ENCODE measurements at regions not wholly inside any gene's neighbourhood (a gene's known extent, or its start where the extent isn't known, plus 50 kb on each side); places are given as distances from the start of the nearest gene placed in this dataset.
"Not testable (repeated sequence)": the region's sequence is repeated elsewhere in the genome, so short reads cannot be mapped to it uniquely, and the experiment has no call there.

DNA sequence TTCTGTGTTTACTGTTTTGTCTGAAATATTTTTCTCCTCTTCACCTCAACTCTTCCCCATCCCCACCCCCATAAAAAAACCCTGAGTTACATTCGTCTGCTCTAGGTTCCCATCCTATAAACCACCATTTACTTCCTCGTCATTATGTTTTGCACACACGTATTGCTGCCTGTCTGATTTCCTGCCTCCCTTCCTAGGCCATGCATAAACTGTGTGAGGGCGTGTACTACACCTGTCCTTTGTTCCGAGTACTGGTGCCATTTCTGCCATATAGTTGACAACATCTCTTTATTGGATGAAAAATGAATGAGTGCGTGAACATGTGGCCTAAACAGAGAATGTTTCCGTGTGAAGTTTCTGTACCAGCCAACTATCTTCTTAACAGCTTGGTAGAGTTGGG, 258.5 kb upstream of the FAT1 start:
- no peak for DNase-seq

DNA sequence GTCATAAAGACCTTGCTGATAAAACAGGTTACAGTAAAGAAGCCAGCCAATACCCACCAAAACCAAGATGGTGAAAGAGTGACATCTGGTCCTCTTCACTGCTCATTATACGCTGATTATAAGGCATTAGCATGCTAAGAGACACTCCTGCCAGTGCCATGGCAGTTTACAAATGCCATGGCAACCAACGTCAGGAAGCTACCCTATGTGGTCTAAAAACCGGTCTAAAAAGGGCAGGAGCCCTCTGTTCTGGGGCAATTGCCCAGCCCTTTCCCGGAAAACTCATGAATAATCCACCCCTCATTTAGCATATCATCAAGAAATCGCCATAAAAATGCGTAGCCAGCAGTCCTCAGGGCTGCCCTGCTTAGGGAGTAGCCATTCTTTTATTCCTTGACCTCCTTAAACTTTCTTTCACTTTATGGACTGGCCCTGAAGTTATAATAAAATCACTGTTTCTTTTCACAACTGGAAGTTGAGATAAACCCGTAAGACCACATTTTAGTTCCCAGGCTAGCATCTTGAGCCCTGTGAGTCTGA, 260.5 kb upstream of the FAT1 start:
- DNase-seq: no peak

DNA sequence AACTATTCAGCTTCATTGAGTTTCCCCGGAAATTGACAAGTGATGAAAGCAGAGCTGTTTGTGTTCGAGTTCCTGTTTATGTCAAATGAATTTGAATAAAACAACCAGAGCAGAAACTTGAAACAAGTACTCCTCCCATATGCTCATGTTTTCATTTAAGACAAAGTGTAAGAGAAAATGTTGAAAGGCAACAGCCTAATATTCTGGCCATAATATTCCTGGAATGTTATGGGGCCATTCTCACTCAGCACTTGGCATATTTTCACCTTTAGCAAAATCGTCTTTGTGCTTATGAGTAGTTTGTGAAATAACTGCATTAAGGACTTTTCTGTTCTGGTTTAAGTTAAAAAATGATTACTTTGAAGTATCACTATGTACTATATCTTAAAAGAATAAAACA, 276.0 kb upstream of the FAT1 start:
- DNase-seq: peak; percentile 34

DNA sequence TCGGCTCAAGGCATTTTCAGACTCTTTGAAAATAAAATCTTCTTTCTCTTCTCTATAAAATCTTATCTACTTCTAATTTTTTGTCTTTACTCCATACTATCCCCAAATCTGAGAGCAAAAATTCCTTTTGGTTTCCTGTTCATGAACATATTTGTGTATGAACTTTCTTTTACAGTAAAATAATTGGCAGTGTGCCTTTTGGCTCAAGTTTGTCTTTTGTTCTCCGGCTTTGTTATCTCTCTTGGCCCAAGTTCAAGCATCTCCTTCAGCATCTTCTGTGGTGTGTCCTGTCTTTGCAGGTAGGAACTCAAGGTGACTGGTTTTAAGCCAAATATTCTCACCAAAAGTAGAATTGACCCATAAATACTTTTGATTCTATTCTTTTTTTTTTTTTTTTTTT, 276.6 kb upstream of the FAT1 start:
- no peak for DNase-seq

DNA sequence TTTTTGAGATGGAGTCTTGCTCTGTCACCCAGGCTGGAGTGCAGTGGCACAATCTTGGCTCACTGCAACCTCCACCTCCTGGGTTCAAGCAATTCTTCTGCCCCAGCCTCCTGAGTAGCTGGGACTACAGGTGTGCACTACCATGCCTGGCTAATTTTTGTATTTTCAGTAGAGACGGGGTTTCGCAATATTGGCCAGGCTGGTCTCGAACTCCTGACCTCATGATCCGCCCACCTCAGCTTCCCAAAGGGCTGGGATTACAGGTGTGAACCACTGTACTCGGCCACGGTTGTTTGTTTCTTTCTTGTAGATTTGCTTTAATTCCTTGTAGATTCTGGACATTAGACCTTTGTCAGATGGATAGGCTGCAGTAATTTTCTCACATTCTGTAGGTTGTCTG, 278.5 kb upstream of the FAT1 start:
- not testable (repeated sequence) for DNase-seq

DNA sequence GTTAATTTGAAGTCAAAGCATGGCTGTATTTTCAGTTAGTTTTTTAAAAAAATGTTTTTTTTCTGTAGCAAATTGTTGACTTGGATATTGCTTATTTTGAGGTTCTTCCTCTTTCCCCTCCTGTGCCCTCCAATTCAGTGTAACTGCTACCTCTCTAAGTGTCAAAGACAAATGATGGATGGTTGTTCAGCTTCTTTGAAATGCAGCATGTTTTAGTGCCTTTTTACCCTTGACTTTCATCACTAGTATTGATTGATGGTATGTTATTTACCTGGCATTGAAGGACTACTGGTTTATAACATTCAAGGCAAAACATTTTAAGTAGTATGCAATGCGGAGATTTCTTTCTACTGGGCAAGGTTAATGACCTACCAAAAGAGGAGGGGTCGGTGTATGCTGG, 281.0 kb upstream of the FAT1 start:
- no peak for DNase-seq

DNA sequence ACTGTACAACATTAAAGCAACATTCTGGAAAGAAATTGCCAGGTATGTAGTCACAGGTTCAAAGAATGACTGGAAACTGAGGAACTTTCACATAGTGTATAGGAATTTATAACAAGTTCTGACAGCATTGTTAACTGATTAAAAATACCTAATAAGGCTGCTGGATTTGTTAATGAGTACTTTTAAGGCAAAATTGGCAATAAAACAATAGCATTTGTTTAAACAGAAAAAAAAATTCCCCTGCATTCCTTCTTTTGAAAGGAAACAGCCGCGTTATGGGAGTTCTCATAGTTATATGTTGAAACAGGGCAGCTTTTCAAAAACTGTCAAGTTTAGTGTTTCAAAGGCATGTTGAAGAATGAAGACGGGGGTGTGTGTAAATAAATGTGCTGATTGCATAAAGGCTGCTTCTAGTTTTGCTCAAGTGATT, 282.5 kb upstream of the FAT1 start:
- DNase-seq: peak; percentile 55

DNA sequence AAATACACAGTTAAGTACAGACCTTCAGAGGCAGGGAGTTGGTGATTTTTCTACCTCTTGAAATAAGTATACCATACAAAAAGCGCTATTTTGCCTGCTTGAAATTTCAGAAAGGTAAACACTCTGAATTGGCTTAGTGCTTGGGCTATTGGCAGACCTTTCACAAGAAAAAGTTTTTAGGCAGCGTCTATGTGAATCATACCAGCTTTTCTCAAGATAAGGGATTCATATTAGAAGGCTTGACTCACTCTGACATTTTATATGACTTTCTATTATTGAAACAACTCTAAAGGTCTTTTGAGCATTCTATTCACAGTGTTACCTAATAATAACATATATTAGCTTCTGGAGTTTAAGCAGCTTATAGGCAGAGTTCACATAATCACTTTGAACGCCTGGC, 286.4 kb upstream of the FAT1 start:
- no peak for DNase-seq

DNA sequence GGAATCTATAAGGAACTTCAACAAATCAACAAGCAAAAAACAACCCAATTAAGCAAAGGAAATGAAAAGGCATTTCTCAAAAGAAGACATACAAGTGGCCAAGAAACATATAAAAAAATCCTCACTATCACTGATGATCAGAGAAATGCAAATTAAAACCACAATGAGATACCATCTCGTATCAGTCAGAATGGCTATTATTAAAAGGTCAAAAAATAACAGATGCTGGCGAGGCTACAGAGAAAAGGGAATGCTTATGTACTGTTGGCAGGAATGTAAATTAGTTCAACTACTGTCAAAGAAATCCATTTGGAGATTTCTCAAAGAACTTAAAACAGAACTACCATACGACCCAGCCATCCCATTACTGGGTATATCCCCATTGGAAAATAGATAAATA, 292.4 kb upstream of the FAT1 start:
- no peak for DNase-seq

DNA sequence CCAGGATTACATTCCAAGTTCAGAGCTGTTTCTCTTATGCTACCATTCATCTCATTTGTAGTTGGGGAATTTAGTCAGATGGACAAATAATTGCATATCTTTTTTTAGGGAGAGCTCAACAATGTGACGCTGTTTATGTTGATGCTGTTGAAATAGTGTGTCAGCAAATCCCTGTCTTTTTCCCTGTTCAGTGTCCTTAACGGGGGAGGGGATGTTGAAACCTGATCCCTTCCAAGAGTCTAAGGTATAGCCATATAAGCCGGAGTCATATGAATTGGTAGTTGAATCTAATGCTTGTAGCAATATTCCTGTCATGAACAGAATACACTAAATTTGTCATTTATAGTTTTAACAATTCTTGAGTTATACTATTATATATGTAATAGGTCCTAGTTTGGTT, 293.5 kb upstream of the FAT1 start:
- DNase-seq: no peak

DNA sequence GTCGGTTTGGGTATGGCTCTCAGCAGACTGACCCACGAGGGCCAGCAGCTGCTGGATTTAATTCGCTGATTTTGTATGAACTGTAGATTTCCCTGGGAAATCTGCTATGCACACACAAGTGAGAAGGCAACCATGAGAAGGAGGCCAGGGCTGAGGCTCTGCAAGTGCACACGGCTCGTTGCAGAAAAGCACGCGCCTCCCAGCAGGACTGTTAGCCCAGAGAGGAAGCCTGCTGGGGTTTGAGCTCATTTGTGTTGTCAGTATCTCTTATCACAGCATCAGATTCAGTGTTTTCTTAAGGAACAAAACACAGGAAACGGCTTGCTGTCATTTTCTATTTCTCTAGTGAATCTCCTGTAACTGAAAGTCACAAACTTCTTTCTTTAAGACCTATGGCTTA, 296.2 kb upstream of the FAT1 start:
- DNase-seq: no peak

DNA sequence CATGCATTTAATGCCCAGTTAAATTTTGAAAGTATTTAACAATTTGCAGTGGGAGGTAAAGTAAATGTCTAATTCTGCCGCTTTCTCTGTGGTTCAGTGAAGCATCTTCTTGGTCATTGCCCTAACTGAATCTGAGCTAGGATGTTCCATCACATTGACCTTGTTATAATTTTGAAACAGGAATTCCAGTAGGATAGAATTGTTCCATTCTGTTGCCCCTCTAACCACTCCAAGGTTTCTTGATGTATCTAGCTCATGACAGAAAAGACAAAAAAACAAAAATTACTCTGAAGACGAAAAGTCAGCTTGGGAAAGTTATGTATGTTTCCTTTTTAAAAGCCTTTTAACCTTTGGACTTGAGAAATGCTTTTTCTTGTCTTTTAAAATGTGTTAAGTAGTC, 297.0 kb upstream of the FAT1 start:
- no peak for DNase-seq

DNA sequence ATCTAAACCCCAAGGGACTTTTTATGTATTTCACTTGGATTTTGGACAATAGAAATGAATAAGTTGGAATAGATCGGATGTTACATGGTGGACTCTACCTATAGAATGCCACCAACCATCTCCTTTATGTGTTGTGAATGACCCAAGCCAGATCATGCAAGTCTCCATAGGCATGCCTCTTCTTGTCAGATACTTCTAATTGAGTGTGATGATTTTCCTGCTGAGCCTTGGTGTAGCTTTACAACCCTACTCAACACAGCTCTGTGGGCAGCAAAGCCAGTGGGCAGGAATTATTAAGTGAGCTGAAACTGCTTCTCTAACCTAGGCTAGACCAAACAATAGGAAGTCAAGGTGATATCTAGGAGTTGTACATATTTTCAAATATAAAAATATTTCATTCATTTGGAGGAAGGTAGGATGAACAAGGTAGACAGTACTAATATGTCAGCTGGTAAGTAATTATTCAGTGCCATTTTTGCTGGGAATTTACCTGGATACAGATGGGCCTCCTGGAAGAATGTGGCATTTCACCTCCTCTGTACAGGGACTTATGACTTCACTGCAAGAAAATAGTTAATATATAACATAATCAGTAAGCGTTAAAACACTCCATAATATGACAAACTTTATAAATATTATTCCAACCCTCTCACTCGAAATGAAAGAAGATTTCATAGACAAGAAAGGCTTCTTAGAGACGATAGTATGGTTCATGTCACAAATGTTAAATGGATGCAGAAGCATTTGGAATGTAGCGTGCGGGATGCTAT, 298.0 kb upstream of the FAT1 start:
- no peak for DNase-seq

DNA sequence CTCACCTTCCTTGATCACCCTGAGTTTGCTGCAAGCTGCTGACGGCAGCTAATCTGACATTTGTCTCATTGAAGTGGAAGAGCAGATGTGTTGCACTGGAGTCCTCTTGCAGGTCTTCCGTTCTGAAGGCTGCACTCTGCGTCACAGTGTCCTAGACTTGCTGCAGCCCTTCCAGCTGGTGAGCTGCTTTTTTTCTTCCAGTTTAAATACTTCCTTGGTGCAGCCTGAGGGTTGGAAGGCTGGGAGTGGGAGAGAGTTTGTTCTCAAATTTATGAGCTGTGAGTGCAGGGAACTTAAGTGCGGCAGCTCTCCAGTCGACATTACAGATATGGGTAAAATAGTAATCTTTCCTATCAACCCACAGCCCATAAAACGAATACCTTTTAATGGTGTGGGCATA, 303.6 kb upstream of the FAT1 start:
- no peak for DNase-seq

DNA sequence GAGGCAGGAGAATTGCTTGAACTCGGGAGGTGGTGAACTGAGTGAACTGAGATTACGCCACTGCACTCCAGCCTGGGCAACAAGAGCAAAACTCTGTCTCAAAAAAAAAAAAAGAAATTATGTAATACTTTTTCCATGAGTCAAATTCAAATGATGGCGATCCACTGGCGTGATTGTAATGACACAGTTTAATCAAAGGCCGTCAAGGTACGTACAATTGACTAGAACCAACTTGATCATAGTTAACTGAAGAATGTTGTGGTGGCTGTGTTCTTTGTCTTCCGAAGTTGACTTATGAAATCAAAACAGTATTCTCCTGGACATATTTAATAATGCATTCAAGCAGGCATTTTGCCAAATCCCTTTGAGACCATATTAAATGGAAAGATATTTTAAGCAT, 318.6 kb upstream of the FAT1 start:
- no peak for DNase-seq

DNA sequence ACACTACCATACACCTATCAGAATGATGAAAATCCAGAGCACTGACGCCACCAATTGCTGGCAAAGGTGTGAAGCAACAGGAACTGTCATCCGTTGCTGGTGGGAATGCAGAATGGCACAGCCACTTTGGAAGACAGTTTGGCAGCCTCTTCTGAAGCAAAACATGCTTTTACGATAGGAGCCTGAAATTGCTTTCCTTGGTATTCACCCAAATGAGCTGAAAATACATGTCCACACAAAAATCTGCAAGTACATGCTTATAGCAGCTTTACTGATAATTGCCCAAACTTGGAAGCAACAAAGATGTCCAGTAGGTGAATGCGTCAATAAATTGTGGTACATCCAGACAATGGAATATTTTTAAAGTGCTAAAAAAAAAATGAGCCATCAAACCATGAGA, 322.8 kb upstream of the FAT1 start:
- no peak for DNase-seq

DNA sequence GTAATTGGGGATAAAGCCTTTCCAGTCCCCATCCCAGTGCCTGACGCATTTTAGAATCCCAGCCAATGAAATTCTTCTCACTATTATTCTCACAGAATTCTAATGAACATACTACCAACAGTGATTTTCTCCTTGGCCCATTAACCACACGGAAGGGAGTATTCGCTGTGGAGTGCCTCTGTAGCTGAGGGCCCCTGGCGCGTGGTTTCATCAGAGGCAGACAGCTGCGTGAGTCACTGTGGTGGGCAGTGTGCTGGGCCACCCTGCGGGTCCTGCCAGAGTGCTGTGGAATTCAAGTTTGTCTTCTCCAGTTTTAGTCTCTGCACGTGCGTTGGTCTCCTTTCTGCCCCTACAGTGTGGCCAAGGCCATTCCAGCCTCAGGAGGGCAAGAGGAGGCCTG, 335.4 kb upstream of the FAT1 start:
- DNase-seq: no peak

DNA sequence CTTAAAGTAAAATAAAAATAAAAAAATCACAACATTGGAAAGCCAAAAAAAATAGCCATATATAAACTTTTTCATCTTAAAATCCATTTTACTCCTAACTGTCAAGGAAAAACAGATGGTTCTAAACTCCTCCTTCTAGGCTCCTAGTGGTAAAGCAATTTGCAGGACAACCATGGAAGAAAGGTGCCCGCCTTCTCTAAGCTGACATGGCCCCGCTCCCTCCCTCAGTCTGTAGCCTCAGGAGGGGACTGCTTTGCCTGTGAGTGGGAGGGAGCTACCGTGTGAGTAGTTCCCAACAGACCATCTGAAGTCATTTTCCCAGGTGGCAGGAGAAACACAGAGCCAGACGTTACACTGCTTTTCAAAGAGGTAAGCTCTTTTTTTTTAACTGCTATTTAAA, 336.2 kb upstream of the FAT1 start:
- DNase-seq: no peak

DNA sequence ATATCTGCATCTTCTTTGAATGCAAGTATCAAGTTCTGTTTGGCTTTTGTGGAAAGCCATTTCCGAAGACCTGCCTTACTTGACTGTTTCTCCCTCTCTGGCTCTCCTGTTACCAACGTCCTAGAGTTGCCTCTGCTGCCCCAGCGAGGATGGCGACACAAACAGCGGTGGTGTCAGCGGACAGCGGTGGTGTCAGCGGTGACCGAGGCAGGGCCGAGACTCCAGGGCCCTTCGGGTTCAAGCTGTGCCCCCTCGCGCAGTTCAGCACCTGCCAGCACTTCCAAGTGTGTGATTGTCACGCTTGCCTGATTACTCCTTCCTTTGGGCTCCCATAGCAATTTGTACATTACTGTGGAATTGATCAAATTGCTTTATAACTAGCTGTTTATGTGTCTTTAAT, 336.9 kb upstream of the FAT1 start:
- no peak for DNase-seq

DNA sequence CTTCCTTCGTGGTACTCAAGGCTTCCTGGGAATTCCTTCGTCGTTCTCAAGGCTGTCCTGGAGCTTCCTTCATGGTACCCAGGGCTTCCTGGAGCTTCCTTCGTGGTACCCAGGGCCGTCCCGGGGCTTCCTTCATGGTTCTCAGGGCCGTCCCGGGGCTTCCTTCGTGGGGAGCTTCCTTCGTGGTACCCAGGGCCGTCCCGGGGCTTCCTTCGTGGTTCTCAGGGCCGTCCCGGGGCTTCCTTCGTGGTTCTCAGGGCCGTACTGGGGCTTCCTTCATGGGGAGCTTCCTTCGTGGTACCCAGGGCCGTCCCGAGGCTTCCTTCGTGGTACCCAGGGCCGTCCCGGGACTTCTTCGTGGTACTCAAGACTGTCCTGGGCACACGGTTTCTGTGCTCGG, 339.6 kb upstream of the FAT1 start:
- DNase-seq: no peak

DNA sequence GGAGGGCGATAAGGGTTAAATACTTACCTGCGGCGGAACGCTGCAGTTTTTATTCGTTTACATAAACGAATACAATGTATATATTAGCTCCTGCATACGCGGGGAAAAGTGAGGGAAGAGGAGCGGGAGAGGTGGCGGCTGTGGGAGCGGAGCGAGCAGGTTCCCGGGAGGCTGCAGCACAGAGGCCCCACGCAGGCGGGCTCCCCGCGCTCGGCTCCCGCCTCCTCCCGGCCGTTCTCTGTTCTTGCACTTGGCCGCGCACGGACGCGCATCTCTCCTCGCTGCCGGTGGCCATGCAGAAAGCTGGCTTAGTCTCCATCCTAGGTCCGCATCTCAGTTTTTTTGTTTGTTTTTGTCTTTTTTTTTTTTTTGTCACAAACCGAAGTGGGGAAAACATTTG, 340.4 kb upstream of the FAT1 start:
- DNase-seq: no peak

DNA sequence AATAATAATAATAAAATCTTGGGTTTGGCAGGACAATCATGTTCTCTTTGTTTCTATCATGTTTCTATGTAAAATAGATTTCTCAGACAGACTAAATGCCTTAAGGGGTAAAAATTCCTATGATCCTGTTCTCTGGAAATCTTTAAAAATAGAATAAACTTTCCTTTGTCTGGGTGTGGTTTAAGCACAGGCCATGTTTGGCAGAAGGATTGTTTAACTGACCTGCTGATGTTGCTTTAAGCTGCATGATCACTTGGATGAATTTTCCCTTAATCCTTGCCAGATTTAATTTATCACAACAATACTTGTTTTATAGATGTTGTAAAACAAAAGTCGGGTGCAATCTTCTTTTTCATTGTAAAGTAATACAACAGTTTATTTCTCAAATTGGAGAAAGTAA, 341.7 kb upstream of the FAT1 start:
- no peak for DNase-seq

DNA sequence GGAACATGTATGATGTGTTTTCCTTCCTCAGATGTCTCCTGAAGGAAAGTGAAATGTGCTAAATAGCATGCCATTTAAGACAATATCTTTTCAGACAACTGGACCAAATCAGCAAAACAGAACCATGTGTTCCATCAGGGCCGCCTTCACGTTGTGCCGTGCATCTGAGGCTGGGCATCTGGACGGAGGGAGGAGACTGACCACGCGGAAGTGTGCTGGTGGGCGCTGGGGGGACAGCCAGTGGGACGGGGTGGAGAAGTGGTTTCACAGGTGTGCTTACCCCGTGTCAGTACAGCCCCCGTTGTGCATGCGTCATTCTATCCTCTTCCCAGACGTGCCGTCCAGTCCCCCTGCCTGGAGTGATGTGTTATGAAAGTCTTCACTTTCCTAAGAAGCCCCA, 342.1 kb upstream of the FAT1 start:
- DNase-seq: no peak

DNA sequence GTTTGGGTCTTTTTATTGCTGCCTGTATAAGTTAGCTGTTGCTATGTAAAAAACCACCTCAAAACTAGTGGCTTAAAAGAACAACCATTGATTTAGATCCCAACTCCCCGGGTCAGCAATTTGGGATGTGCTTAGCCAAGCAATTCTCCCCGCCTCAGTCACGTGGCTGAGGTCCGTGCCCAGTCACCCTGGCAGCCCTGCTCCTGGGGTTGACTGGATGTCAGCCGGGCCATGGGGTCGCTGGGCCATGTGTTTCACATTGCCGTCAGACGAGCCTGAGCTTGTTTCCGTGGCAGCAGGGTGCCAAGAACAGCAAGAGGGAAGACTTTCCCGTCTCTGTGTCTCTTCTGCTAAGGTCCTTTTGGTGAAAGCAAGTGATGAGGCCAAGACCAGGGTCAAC, 345.7 kb upstream of the FAT1 start:
- peak; percentile 7 for DNase-seq

DNA sequence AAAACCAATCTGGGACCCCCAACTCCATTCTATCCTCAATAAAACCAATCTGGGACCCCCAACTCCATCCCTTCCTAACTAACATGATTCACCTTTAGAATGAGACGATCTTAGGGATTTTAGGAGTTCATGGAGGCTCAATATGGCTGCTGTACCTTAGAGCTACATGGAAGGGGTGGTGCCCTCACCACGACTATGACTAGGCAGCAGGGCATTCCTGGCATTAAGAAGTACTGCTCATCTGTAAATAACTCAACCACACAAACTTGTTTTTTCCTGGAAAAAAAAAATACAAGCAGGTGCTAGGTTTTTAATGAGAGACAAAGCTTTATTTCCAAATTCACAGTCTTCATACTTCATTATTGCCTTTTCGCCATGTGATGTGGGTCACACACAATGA, 346.5 kb upstream of the FAT1 start:
- no peak for DNase-seq
